ENCODE measurements at regions not wholly inside any gene's neighbourhood (a gene's known extent, or its start where the extent isn't known, plus 50 kb on each side); places are given as distances from the start of the nearest gene placed in this dataset.

GRCh38 chr1:87268111-87268510, 60.6 kb upstream of the LMO4 start:
- H3K4me3 ChIP-seq (ENCODE audit: low read depth, low read length) = no peak overlapping the region
- TF ChIP-seq CTCF (IDR thresholded peaks at IDR 0.05; ENCODE audit: insufficient read depth, low read length) = no peak
- DNase-seq (ENCODE audit: low read depth) = no peak

- DNase-seq (ENCODE audit: low read depth) = no peak
- no peak overlapping the region for H3K4me3 ChIP-seq (ENCODE audit: low read depth, low read length)
- TF ChIP-seq CTCF (IDR thresholded peaks at IDR 0.05; ENCODE audit: insufficient read depth, low read length) = no peak
These were observed 58.8 kb upstream of the LMO4 start for GRCh38 chr1:87269921-87270320.

GRCh38 chr1:87273291-87273690, 55.4 kb upstream of the LMO4 start:
- no peak overlapping the region for H3K4me3 ChIP-seq (ENCODE audit: low read depth, low read length)
- no peak for DNase-seq (ENCODE audit: low read depth)
- no peak for TF ChIP-seq CTCF (IDR thresholded peaks at IDR 0.05; ENCODE audit: insufficient read depth, low read length)

- DNase-seq (ENCODE audit: low read depth) = no peak
- TF ChIP-seq CTCF (IDR thresholded peaks at IDR 0.05; ENCODE audit: insufficient read depth, low read length) = no peak
- H3K4me3 ChIP-seq (ENCODE audit: low read depth, low read length) = no peak overlapping the region
These were observed 53.8 kb upstream of the LMO4 start for GRCh38 chr1:87274851-87275250.

GRCh38 chr1:87278825-87279535, 49.7 kb upstream of the LMO4 start:
- peak; percentile 21 for DNase-seq (ENCODE audit: low read depth)
- TF ChIP-seq CTCF (IDR thresholded peaks at IDR 0.05; ENCODE audit: insufficient read depth, low read length) = no peak
- H3K4me3 ChIP-seq (ENCODE audit: low read depth, low read length) = no peak overlapping the region

Data from fibroblast of the aortic adventitia (primary cell).